DND-41 (cell line): ENCODE measurements at regions not wholly inside any gene's neighbourhood (a gene's known extent, or its start where the extent isn't known, plus 50 kb on each side); places are given as distances from the start of the nearest gene placed in this dataset.
"Not testable (repeated sequence)": the region's sequence is repeated elsewhere in the genome, so short reads cannot be mapped to it uniquely, and the experiment has no call there.

Experiments
- CTCF ChIP-seq: IDR thresholded peaks from 2 replicates; pipeline ENCODE4 v1.5.1; 2012; ENCODE audit warnings: borderline replicate concordance, low read length, moderate library complexity, mild to moderate bottlenecking; ENCODE audit not compliant: poor library complexity, severe bottlenecking; ENCODE audit errors: extremely low read depth
- EZH2 ChIP-seq: IDR thresholded peaks from 3 replicates; pipeline ENCODE4 v1.6.1; 2012; ENCODE audit warnings: borderline replicate concordance, low read depth, mild to moderate bottlenecking, moderate library complexity, low read length, inconsistent platforms; ENCODE audit not compliant: severe bottlenecking

DNA sequence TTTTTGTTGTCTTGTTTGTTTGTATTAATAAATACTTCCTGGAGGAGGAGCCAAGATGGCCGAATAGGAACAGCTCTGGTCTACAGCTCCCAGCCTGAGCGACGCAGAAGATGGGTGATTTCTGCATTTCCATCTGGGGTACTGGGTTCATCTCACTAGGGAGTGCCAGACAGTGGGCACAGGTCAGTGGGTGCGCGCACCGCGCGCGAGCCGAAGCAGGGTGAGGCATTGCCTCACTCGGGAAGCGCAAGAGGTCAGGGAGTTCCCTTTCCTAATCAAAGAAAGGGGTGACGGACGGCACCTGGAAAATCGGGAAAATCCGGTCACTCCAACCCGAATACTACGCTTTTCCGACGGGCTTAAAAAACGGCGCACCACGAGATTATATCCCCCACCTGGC lies 786.8 kb downstream of the SI start:
- TF ChIP-seq CTCF, EZH2: not testable (repeated sequence)
